Tibial nerve (tissue), 4 donors: ENCODE measurements at regions not wholly inside any gene's neighbourhood (a gene's known extent, or its start where the extent isn't known, plus 50 kb on each side); places are given as distances from the start of the nearest gene placed in this dataset.

Experiments
- DNase-seq, 2 donors: peaks; one replicate each; pipeline ENCODE4 v3.0.0-alpha.2; 2019; ENCODE audit warnings: low spot score in 2 of 2
- H3K27ac ChIP-seq, 4 donors: fragments of 200-600 bp; sonication (generic) in 3 of 4; one replicate each; pipeline ENCODE4 v1.5.1; 2017 to 2019; ENCODE audit warnings: mild to moderate bottlenecking in 1 of 4
- H3K27me3 ChIP-seq, 2 donors: fragments of 200-600 bp; sonication (generic) in 1 of 2; one replicate each; pipeline versions ENCODE4 v1.5.1 to v1.6.0; 2017 to 2019
- H3K36me3 ChIP-seq, 3 donors: fragments of 200-600 bp; sonication (generic); one replicate each; pipeline ENCODE4 v1.5.1; 2018 to 2019
- H3K4me1 ChIP-seq, 4 donors: fragments of 200-600 bp; sonication (generic) in 3 of 4; one replicate each; pipeline ENCODE4 v1.5.1; 2017 to 2019
- H3K4me3 ChIP-seq, 4 donors: fragments of 200-600 bp; sonication (generic) in 3 of 4; one replicate each; pipeline ENCODE4 v1.5.1; 2017 to 2019; ENCODE audit warnings: mild to moderate bottlenecking in 1 of 4, moderate library complexity in 1 of 4
- H3K9me3 ChIP-seq, 4 donors: fragments of 200-600 bp; sonication (generic) in 3 of 4; one replicate each; pipeline ENCODE4 v1.5.1; 2017 to 2019
- EP300 ChIP-seq, 2 donors: sonication (generic); formaldehyde crosslinking; IDR thresholded peaks; one replicate each; pipeline ENCODE4 v1.6.1; 2017; ENCODE audit warnings: antibody characterized with exemption in 2 of 2, mild to moderate bottlenecking in 1 of 2
- POLR2A ChIP-seq, 2 donors: fragments of 450-650 bp; IDR thresholded peaks; one replicate each; pipeline ENCODE4 v1.6.1; 2017; ENCODE audit warnings: antibody characterized with exemption in 2 of 2, mild to moderate bottlenecking in 2 of 2, moderate library complexity in 2 of 2
- WGBS, 2 donors: methylation state at CpG; one replicate each; pipeline ENCODE4 v1.1.5; 2018; 5-methylcytosine and 5-hydroxymethylcytosine counted together
- TF ChIP-seq, protein P1 (sequence below), 5 experiments: fragments of 200-600 bp in 3 of 5; fragments of 450-650 bp in 2 of 5; sonication (generic) in 3 of 5; IDR thresholded peaks; one replicate each; pipeline ENCODE4 v1.5.1; 2016 to 2019; ENCODE audit warnings: antibody characterized with exemption in 5 of 5, mild to moderate bottlenecking in 3 of 5, moderate library complexity in 2 of 5

DNA sequence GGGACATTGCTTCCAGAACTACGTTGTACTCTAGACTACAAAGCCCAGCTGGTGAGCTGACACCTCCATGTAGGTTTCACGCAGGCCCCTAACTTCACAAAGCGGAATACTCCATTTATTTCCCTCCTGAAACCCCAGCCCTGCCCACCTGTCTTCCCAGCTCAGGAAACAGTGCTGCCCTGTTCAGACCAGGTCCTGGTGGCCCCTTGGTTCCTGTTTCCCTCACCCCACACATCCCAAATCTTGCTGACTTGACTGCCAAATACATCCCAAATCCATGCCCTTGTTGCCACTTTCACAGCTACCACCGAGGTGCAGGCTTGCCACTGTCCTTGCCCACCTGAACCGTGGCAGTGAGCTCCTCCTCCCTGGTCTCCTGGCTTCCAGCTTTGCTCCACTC lies 113.1 kb upstream of the PTPN1 start:
- Histone ChIP-seq H3K4me1 (peaks cover 0 to 52% (median 27%) of the 10 kb centered on the region in 4 donors), H3K9me3 (no peaks in the 10 kb centered on the region), H3K27ac (peak overlapping the region in 2 of 4 donors; percentile 70 to 83), H3K4me3 (no peak overlapping the region), H3K27me3 (no peaks in the 10 kb centered on the region), H3K36me3 (no peaks in the 10 kb centered on the region)
- WGBS, 2 donors = 86 to 97% methylated on average over 5 of the region's 5 CpGs
- TF ChIP-seq EP300 (IDR thresholded peaks at IDR 0.05) (no peak), POLR2A (IDR thresholded peaks at IDR 0.05) (no peak)
- TF ChIP-seq, protein P1, sequence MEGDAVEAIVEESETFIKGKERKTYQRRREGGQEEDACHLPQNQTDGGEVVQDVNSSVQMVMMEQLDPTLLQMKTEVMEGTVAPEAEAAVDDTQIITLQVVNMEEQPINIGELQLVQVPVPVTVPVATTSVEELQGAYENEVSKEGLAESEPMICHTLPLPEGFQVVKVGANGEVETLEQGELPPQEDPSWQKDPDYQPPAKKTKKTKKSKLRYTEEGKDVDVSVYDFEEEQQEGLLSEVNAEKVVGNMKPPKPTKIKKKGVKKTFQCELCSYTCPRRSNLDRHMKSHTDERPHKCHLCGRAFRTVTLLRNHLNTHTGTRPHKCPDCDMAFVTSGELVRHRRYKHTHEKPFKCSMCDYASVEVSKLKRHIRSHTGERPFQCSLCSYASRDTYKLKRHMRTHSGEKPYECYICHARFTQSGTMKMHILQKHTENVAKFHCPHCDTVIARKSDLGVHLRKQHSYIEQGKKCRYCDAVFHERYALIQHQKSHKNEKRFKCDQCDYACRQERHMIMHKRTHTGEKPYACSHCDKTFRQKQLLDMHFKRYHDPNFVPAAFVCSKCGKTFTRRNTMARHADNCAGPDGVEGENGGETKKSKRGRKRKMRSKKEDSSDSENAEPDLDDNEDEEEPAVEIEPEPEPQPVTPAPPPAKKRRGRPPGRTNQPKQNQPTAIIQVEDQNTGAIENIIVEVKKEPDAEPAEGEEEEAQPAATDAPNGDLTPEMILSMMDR (IDR thresholded peaks at IDR 0.05) = no peak
- no peak for DNase-seq

DNA sequence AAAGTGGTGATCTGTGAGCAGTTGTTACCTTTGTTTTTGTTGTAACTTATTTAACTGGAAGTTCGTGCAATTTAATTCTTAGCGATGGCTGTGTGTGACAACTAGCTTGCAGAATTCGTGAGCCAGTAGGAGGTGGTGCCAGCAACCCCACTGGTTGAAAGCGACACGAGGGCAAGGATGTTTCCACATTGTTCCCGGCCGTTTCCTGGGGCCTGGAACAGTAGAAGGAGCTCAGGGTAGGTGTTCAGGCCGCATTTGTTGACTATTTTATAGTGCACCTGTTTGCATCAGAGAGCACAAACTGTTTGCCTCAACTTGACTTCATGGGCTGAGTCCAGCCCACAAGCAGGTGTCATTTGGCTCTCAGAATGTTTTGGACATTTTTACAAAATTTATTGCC lies 112.1 kb upstream of the PTPN1 start:
- 87 to 91% methylated on average over 8 of the region's 8 CpGs for WGBS, 2 donors
- TF ChIP-seq, protein P1 (IDR thresholded peaks at IDR 0.05) = no peak
- TF ChIP-seq EP300 (IDR thresholded peaks at IDR 0.05) = no peak
- TF ChIP-seq POLR2A (IDR thresholded peaks at IDR 0.05) = no peak
- no peaks in the 10 kb centered on the region for H3K36me3 ChIP-seq
- H3K9me3 ChIP-seq = no peaks in the 10 kb centered on the region
- H3K27me3 ChIP-seq = no peaks in the 10 kb centered on the region
- no peak overlapping the region for H3K4me3 ChIP-seq
- H3K27ac ChIP-seq = peak overlapping the region in 1 of 4 donors; percentile 33
- DNase-seq = no peak
- peaks cover 0 to 53% (median 27%) of the 10 kb centered on the region in 4 donors for H3K4me1 ChIP-seq

DNA sequence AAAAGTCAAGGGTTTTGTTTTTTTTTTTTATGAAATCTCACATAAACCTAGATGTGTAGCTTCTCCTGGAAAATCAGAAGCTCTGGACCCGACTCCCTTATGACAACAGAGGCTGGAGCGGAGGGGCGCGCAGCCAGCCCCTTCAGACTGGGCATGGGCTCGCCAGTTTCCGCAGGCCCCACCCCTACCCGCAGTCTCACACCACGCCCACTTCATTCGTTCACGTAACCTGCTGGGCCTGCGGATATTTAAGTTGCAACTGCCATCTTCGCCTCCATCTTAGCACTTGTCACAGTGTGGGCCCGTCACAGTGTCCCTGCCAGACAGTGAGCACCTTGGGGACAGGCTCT lies 111.7 kb upstream of the PTPN1 start:
- no peaks in the 10 kb centered on the region for H3K36me3 ChIP-seq
- H3K4me1 ChIP-seq = peaks cover 0 to 57% (median 28%) of the 10 kb centered on the region in 4 donors
- H3K27me3 ChIP-seq = no peaks in the 10 kb centered on the region
- no peak overlapping the region for H3K4me3 ChIP-seq
- no peaks in the 10 kb centered on the region for H3K9me3 ChIP-seq
- peak overlapping the region in 3 of 4 donors; percentile 1 to 73 (median 43) for H3K27ac ChIP-seq
- DNase-seq = no peak
- TF ChIP-seq, protein P1 (IDR thresholded peaks at IDR 0.05) = no peak
- TF ChIP-seq POLR2A (IDR thresholded peaks at IDR 0.05) = no peak
- TF ChIP-seq EP300 (IDR thresholded peaks at IDR 0.05) = no peak
- WGBS, 2 donors = 82 to 88% methylated on average over 13 of the region's 13 CpGs

DNA sequence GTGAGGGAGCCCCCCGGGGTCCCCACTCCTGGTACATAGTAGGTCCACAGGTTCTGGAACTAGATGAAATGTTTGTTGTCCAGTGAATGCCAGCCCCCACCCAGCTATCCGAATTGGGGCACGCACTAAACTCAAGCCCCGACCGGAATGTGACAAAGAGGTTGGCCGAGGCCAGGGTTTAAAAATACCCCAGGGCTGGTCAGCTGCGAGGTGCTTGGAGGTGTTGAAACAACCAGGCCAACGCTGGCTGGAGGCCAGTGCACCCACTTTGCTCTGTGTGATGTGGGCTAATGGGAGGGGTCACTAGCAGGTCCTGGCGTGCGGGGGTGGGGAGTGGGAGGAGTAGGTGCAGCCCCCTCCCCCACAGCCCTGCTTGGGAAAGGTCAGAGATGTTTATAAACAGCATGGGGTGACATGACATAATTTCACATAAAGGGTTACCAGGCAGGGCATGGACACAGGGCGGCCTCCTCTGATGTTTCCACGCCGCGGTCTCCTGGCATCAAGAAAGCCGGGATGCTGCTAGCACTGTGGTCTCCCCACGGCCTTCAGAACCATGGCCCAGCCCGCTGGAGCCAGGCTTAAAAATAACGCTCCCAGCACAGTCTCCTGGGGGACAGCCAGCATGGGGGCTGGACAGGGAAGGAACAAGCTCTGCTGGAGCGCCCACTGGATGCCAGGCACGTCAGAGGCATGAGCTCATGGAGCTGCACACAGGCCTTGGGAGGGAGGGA lies 111.2 kb upstream of the PTPN1 start:
- DNase-seq = no peak
- H3K27me3 ChIP-seq = no peaks in the 10 kb centered on the region
- no peak overlapping the region for H3K4me3 ChIP-seq
- WGBS, 2 donors = 44 to 46% methylated on average over 14 to 20 of the region's 20 CpGs
- H3K36me3 ChIP-seq = no peaks in the 10 kb centered on the region
- H3K4me1 ChIP-seq = peaks cover 0 to 62% (median 31%) of the 10 kb centered on the region in 4 donors
- no peaks in the 10 kb centered on the region for H3K9me3 ChIP-seq
- peak in 1 of 2 donors; percentile 66 for TF ChIP-seq EP300 (IDR thresholded peaks at IDR 0.05)
- TF ChIP-seq, protein P1 (IDR thresholded peaks at IDR 0.05) = no peak
- peak overlapping the region; percentile 1 to 78 (median 58) for H3K27ac ChIP-seq

DNA sequence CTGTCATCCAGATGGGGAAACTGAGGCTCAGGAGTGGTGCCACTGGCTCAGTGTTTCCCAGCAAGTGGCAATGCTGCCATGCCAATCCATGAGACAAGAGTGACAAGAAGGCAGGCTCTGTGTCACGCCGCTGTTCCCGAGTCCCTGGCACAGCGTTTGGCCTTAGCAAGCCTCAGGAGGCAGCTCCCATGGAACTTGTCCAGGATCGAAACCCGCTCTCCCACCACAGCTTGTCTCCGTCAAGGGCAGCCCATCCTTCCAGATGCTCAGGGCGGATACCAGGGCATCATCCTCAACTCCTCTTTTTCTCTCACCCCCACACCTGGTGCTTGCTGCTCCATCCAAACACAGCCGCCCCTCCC lies 110.6 kb upstream of the PTPN1 start:
- Histone ChIP-seq H3K4me3 (no peak overlapping the region), H3K4me1 (peaks cover 0 to 64% (median 31%) of the 10 kb centered on the region in 4 donors), H3K9me3 (no peaks in the 10 kb centered on the region), H3K27me3 (no peaks in the 10 kb centered on the region), H3K27ac (peak overlapping the region in 3 of 4 donors; percentile 43 to 78 (median 73)), H3K36me3 (no peaks in the 10 kb centered on the region)
- no peak for TF ChIP-seq POLR2A (IDR thresholded peaks at IDR 0.05)
- TF ChIP-seq, protein P1 (IDR thresholded peaks at IDR 0.05) = no peak
- TF ChIP-seq EP300 (IDR thresholded peaks at IDR 0.05) = no peak
- DNase-seq = no peak
- WGBS, 2 donors = 60 to 74% methylated on average over 9 of the region's 9 CpGs
